ENCODE measurements at regions not wholly inside any gene's neighbourhood (a gene's known extent, or its start where the extent isn't known, plus 50 kb on each side); places are given as distances from the start of the nearest gene placed in this dataset.

DNA sequence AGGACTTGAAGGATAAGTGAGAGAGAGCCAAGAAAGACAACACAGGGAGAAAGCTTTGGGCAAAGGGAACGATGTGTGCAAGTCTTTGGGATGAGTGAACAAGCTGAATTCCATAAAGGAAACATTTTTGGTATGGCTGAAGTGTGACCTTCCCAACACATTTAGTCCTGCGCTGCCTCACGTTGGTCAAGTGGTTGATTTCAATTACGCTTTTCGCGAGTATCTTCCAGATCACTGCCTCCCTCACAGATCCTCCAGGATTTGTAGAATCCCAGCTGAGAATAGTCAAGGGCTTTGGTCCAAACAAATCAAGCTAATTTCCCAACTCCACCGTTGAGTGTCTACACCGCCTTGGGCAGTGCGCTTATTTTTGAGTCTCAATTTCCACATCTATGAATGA lies 338.4 kb upstream of the ADAMTS9 start:
- ChIA-PET POLR2A (no interaction called here), CTCF (no interaction called here)
- H3K4me3 ChIP-seq (ENCODE audit: low read depth, low read length): no peak overlapping the region
- no peak for DNase-seq (ENCODE audit: low read depth, low spot score)
- TF ChIP-seq CTCF (IDR thresholded peaks at IDR 0.05; ENCODE audit: insufficient read depth, low read length, missing control alignments): no peak

DNA sequence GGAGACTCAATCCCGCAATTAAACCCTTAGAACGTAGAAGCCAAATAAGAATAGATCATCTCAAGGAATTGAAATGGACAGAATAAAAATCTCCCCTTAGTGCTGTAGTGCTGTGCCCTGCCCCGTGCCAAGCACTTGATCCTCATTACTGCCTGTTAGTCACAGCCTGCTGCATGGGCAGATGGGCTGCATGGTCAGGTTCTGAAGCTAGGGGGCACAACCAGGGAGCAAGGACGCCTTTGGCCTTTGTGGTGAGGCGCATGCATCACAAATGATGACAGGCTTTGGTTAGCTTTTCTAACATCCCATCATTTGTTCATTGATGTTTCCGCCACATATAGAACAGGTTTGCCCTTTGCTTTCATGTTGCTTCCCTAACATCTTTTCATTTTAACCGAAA lies 336.3 kb upstream of the ADAMTS9 start:
- no peak for DNase-seq (ENCODE audit: low read depth, low spot score)
- ChIA-PET POLR2A (no interaction called here), CTCF (no interaction called here)
- TF ChIP-seq CTCF (IDR thresholded peaks at IDR 0.05; ENCODE audit: insufficient read depth, low read length, missing control alignments): no peak
- H3K4me3 ChIP-seq (ENCODE audit: low read depth, low read length): no peak overlapping the region

DNA sequence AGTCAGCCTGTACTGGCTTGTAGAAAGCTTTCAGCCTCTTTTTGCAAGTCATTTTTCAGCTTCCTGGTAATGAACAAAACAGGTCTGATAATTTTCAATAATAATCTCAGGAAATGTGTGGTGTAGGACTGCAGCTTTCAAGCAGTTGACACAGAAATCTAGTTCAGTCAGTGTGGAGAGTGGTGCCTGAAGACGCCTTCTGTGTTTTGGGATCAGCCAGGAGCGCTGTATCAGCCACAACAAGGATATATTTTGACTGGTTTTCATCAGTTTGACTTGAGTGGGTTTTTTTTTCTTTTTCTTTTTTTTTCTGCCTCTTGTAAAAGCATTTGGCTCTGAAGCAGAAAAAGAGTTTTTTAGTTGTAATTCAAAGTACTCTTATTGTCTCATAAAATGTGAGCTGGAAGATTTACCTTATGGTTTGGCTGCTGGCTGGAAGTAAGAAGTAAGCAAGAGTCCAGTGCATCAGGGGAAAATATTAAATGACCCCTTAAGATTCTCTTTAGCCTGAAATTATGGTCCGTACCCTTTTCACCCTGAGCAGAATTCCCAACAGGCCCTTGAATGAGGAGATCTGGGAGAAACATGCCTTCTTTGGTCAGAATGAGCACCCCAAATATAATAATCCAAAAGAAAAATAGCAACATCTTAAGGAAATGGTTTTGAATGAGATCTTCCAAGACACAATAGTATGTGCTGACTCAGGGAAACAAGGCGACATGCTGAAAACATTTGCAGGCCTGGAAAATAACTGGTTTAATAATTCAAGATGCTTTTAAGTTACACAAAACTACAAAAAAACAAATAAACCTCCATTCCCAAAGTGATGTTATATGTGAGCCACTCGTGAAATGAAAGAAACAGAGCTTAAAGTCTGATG lies 332.7 kb upstream of the ADAMTS9 start:
- DNase-seq (ENCODE audit: low read depth, low spot score): no peak
- no peak for TF ChIP-seq CTCF (IDR thresholded peaks at IDR 0.05; ENCODE audit: insufficient read depth, low read length, missing control alignments)
- CTCF ChIA-PET: no interaction called here
- POLR2A ChIA-PET: no interaction called here
- no peak overlapping the region for H3K4me3 ChIP-seq (ENCODE audit: low read depth, low read length)

DNA sequence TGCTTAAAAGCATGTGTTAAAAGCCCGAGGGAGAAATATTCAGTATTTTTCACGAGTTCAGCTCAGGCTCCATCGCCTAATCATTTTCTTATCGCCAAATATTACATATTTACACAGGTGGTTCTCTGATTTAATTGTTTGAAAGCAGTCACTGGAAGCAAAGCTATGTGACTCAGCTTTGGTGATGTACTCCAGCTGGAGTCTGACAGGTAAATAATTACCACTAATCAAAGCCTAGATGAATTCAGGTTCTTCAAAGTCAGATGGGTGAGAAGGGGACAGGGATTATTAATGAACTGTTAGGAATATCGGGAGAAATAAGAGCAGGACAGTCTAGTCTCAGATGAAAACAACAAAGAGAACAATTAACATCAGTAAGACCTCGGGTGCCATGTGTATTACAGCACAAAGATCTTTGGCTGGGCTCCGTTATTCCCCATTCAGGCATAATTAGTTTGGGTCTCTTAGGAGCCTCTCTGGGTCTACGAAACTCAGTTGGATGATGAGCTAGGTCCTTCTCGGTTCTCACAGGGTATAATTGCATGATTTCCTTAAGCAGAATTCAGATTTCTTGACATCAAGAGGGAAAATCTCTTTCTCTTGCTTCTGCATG lies 331.7 kb upstream of the ADAMTS9 start:
- ChIA-PET CTCF (no interaction called here), POLR2A (no interaction called here)
- H3K4me3 ChIP-seq (ENCODE audit: low read depth, low read length): no peak overlapping the region
- TF ChIP-seq CTCF (IDR thresholded peaks at IDR 0.05; ENCODE audit: insufficient read depth, low read length, missing control alignments): no peak
- DNase-seq (ENCODE audit: low read depth, low spot score): no peak

DNA sequence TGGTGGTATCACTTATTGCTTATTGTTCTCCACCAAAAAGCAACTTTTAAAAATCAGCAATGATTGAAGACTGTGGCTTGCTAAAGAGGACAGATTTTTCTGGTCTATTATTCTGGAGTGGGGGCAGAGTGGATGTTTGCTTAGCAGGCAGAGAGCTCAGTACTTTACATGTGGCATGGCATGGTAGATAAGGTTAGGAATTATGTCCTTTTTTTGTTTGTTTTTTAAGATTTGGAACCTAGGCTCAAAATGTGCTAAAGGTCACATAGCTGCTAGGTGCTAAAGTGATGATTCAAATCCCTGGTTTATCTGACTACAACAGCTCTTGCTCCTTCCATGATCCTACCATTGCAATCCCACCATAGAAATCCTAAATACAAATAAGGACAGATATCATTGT lies 331.0 kb upstream of the ADAMTS9 start:
- no peak for DNase-seq (ENCODE audit: low read depth, low spot score)
- no peak overlapping the region for H3K4me3 ChIP-seq (ENCODE audit: low read depth, low read length)
- POLR2A ChIA-PET: no interaction called here
- CTCF ChIA-PET: no interaction called here
- no peak for TF ChIP-seq CTCF (IDR thresholded peaks at IDR 0.05; ENCODE audit: insufficient read depth, low read length, missing control alignments)

GRCh38 chr3:65017359-65017758 lies 329.6 kb upstream of the ADAMTS9 start:
- no peak for TF ChIP-seq CTCF (IDR thresholded peaks at IDR 0.05; ENCODE audit: insufficient read depth, low read length, missing control alignments)
- POLR2A ChIA-PET: no interaction called here
- no peak overlapping the region for H3K4me3 ChIP-seq (ENCODE audit: low read depth, low read length)
- no peak for DNase-seq (ENCODE audit: low read depth, low spot score)
- CTCF ChIA-PET: no interaction called here

Data from AG04449 (cell line).